HEK293T (cell line): ENCODE measurements at regions not wholly inside any gene's neighbourhood (a gene's known extent, or its start where the extent isn't known, plus 50 kb on each side); places are given as distances from the start of the nearest gene placed in this dataset.

ENCODE experiments used
- CTCF ChIA-PET: fragments of 350-600 bp; formaldehyde crosslinking; extraction: SDS; loops from one replicate; lab custom pipeline; 2021; ENCODE audit warnings: antibody characterized with exemption, inconsistent platforms; lab: Yijun Ruan, JAX
- POLR2A ChIA-PET: fragments of 350-600 bp; formaldehyde crosslinking; extraction: SDS; loops from one replicate; lab custom pipeline; 2020; ENCODE audit warnings: antibody characterized with exemption, inconsistent platforms; lab: Yijun Ruan, JAX
- DNase-seq: peaks from one replicate; pipeline ENCODE4 v3.0.0; 2012; ENCODE audit warnings: mixed read lengths; ENCODE audit errors: extremely low spot score
- ARNT ChIP-seq: fragments of 450-650 bp; IDR thresholded peaks from 2 replicates; pipeline ENCODE4 v1.6.1; 2017; ENCODE audit warnings: mild to moderate bottlenecking
- BHLHE40 ChIP-seq: fragments of 450-650 bp; IDR thresholded peaks from 2 replicates; pipeline ENCODE4 v1.6.1; 2016; ENCODE audit warnings: mild to moderate bottlenecking, moderate library complexity, borderline replicate concordance
- CTBP1 ChIP-seq: fragments of 450-650 bp; IDR thresholded peaks from 2 replicates; pipeline ENCODE4 v1.6.1; 2016; ENCODE audit warnings: borderline replicate concordance
- ELF4 ChIP-seq: fragments of 450-650 bp; IDR thresholded peaks from 2 replicates; pipeline ENCODE4 v1.6.1; 2017; ENCODE audit warnings: antibody characterized with exemption
- FOXA1 ChIP-seq: fragments of 450-650 bp; IDR thresholded peaks from 2 replicates; pipeline ENCODE4 v1.6.1; 2016; ENCODE audit warnings: mild to moderate bottlenecking
- FOXM1 ChIP-seq: fragments of 450-650 bp; IDR thresholded peaks from 2 replicates; pipeline ENCODE4 v1.6.1; 2017; ENCODE audit warnings: mild to moderate bottlenecking, borderline replicate concordance
- HDGF ChIP-seq: fragments of 450-650 bp; IDR thresholded peaks from 2 replicates; pipeline ENCODE4 v1.6.1; 2017; ENCODE audit warnings: antibody characterized with exemption, borderline replicate concordance
- L3MBTL2 ChIP-seq: fragments of 450-650 bp; conservative IDR thresholded peaks from 2 replicates; pipeline ENCODE4 v1.6.1; 2016; ENCODE audit warnings: mild to moderate bottlenecking
- LEF1 ChIP-seq: fragments of 450-650 bp; IDR thresholded peaks from 2 replicates; pipeline ENCODE4 v1.6.1; 2017; ENCODE audit warnings: mild to moderate bottlenecking, borderline replicate concordance
- PKNOX1 ChIP-seq: fragments of 450-650 bp; IDR thresholded peaks from 2 replicates; pipeline ENCODE4 v1.6.1; 2016
- SP1 ChIP-seq: fragments of 450-650 bp; IDR thresholded peaks from 2 replicates; pipeline ENCODE4 v1.6.1; 2017
- SUZ12 ChIP-seq: fragments of 450-650 bp; IDR thresholded peaks from 2 replicates; pipeline ENCODE4 v1.6.1; 2016; ENCODE audit warnings: mild to moderate bottlenecking
- TARDBP ChIP-seq: fragments of 450-650 bp; IDR thresholded peaks from 2 replicates; pipeline ENCODE4 v1.6.1; 2016
- ZNF384 ChIP-seq: fragments of 450-650 bp; IDR thresholded peaks from 2 replicates; pipeline ENCODE4 v1.6.1; 2016

- TF ChIP-seq PKNOX1: peak; percentile 73
- no peak for TF ChIP-seq L3MBTL2
- TF ChIP-seq SP1: no peak
- POLR2A ChIA-PET: interaction anchor here (1.3 to 1.8 kb wide), 2 partner anchors 11 to 12 kb away, joined by 4 to 5 read pairs; no protein-coding TSS in a partner anchor
- CTCF ChIA-PET: interaction anchor here (0.5 to 2.3 kb wide), 2 partner anchors 12 to 611 kb away, joined by 6 to 17 read pairs; no protein-coding TSS in a partner anchor
- DNase-seq: no peak
Observed at GRCh38 chr13:29911781-29912418, 61.5 kb upstream of the UBL3 start.

- no peak for TF ChIP-seq ZNF384
- no peak for TF ChIP-seq BHLHE40
- no peak for TF ChIP-seq PKNOX1
- no peak for TF ChIP-seq LEF1
- TF ChIP-seq ELF4: no peak
- TF ChIP-seq ARNT: no peak
- TF ChIP-seq FOXA1: no peak
- TF ChIP-seq TARDBP: no peak
- TF ChIP-seq L3MBTL2: no peak
- no peak for TF ChIP-seq SP1
- no peak for TF ChIP-seq CTBP1
- TF ChIP-seq FOXM1: no peak
- DNase-seq: no peak
- CTCF ChIA-PET: no interaction called here
- POLR2A ChIA-PET: interaction anchor here (1.5 kb wide), 1 partner anchor 14 kb away, joined by 3 read pairs; no protein-coding TSS in a partner anchor
Observed at GRCh38 chr13:29909975-29910674, 59.7 kb upstream of the UBL3 start.

- CTCF ChIA-PET: interaction anchor here (0.8 to 1.9 kb wide), 2 partner anchors 15 to 60 kb away, joined by 3 to 8 read pairs; no protein-coding TSS in a partner anchor
- TF ChIP-seq HDGF (no peak), CTBP1 (peak; percentile 90), TARDBP (no peak), ARNT (no peak), SP1 (no peak)
- POLR2A ChIA-PET: interaction anchor here (1.5 kb wide), 1 partner anchor 14 kb away, joined by 3 read pairs; no protein-coding TSS in a partner anchor
Observed at GRCh38 chr13:29909081-29909730, 58.8 kb upstream of the UBL3 start.

GRCh38 chr13:29908416-29909080, 58.1 kb upstream of the UBL3 start:
- ChIA-PET CTCF (interaction anchor here (0.5 to 1.9 kb wide), 4 partner anchors 15 to 203 kb away, joined by 3 to 8 read pairs (median 3); no protein-coding TSS in a partner anchor), POLR2A (no interaction called here)
- peak; percentile 94 for TF ChIP-seq PKNOX1
- no peak; the same call in 1 of the 2 replicates for TF ChIP-seq ARNT
- DNase-seq: no peak

More at GRCh38 chr13:29909081-29909730, 58.8 kb upstream of the UBL3 start:
- DNase-seq: no peak

GRCh38 chr13:29907670-29908069, 57.3 kb upstream of the UBL3 start:
- TF ChIP-seq PKNOX1 (no peak), ZNF384 (no peak), FOXA1 (no peak), SUZ12 (no peak)
- ChIA-PET POLR2A (no interaction called here), CTCF (interaction anchor here (0.5 to 1.9 kb wide), 4 partner anchors 16 to 205 kb away, joined by 3 to 8 read pairs (median 4); no protein-coding TSS in a partner anchor)
- no peak for DNase-seq

GRCh38 chr13:29906432-29907011, 56.1 kb upstream of the UBL3 start:
- ChIA-PET CTCF (no interaction called here), POLR2A (no interaction called here)
- no peak for DNase-seq
- TF ChIP-seq ZNF384 (no peak), PKNOX1 (no peak), LEF1 (no peak), SUZ12 (no peak), FOXA1 (no peak), ARNT (no peak), BHLHE40 (no peak), CTBP1 (no peak), HDGF (no peak), L3MBTL2 (no peak)
